Subcutaneous abdominal adipose tissue (tissue), 5 donors: ENCODE measurements at regions not wholly inside any gene's neighbourhood (a gene's known extent, or its start where the extent isn't known, plus 50 kb on each side); places are given as distances from the start of the nearest gene placed in this dataset.

Experiments
- H3K27ac ChIP-seq: one replicate; pipeline ENCODE4 v1.7.0; 2013; ENCODE audit warnings: low read depth, mild to moderate bottlenecking, inconsistent platforms, low read length, moderate library complexity
- H3K27me3 ChIP-seq, 5 donors: one replicate each; pipeline ENCODE4 v1.7.0; 2013; ENCODE audit warnings: low read length in 5 of 5, inconsistent platforms in 1 of 5; ENCODE audit not compliant: control insufficient read depth in 5 of 5, insufficient read depth in 4 of 5
- H3K36me3 ChIP-seq, 5 donors: one replicate each; pipeline ENCODE4 v1.7.0; 2013; ENCODE audit warnings: low read length in 5 of 5; ENCODE audit not compliant: control insufficient read depth in 5 of 5, insufficient read depth in 5 of 5
- H3K4me1 ChIP-seq, 5 donors: one replicate each; pipeline ENCODE4 v1.7.0; 2013; ENCODE audit warnings: low read length in 5 of 5, mild to moderate bottlenecking in 3 of 5, moderate library complexity in 1 of 5; ENCODE audit not compliant: control insufficient read depth in 5 of 5, insufficient read depth in 5 of 5
- H3K4me3 ChIP-seq, 5 donors: one replicate each; pipeline ENCODE4 v1.7.0; 2013; ENCODE audit warnings: low read length in 5 of 5, low read depth in 1 of 5
- H3K9ac ChIP-seq, 5 donors: one replicate each; pipeline ENCODE4 v1.7.0; 2013; ENCODE audit warnings: low read length in 5 of 5, mild to moderate bottlenecking in 4 of 5, moderate library complexity in 3 of 5
- H3K9me3 ChIP-seq, 5 donors: one replicate each; pipeline ENCODE4 v1.7.0; 2013; ENCODE audit warnings: low read length in 5 of 5; ENCODE audit not compliant: control insufficient read depth in 5 of 5
- donor health status: healthy.
- donor health status: healthy.
- donor health status: healthy.
- donor health status: healthy.
- donor health status: healthy.

DNA sequence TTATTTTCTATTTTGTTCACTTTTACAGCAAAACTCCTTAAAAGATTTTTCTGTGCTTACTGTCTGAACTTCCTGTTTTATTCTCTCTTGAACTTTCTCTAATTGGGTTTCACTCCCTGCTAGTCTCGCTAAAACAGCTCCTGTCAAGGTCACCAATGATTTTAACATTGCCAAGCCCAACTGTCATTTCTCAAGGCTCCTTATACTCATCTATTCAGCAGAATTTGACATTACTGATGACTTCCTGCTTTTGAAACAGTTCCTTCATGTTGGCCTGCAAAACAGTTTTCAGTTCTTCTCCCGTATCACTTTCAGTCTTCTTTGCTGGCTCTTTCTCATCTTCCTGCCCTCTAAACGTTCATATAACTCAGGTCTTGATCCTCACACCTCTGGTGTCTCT is 268.5 kb upstream of the USP15 start:
- H3K4me1 ChIP-seq: peaks cover 0 to 4% (median 0%) of the 10 kb centered on the region in 5 donors

DNA sequence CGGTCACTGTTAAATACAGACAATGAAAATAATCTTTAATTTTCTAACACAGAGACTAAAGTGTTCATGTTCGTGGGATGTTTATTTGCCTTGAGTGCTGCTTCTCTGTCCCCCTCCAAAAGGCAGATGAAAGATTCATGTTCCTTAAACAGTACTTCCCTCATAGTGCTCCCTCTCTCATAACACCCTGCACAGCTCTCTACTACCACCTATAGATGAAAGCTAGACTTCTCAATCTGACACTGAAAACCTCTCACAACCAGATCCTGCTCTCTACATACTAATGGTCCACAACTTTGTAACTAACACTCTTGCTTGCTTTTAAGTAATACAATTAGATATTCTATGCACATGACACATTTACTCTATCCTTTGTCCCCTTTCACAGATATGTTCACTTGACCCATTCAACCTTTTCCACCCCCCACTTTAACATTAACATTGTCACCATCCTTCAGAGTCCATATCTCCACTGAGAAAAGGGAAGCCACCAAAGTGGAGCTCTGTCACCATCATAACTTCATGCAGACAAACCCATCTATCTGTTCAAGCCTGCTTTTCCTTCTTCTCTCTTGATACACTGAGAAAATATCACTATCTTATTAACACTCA is 266.4 kb upstream of the USP15 start:
- peaks cover 0 to 7% (median 2%) of the 10 kb centered on the region in 5 donors for H3K4me1 ChIP-seq
- no peaks in the 10 kb centered on the region for H3K9me3 ChIP-seq
- H3K4me3 ChIP-seq: no peak overlapping the region
- H3K27ac ChIP-seq: no peak overlapping the region
- no peak overlapping the region for H3K9ac ChIP-seq
- H3K27me3 ChIP-seq: no peaks in the 10 kb centered on the region
- no peaks in the 10 kb centered on the region for H3K36me3 ChIP-seq

More for the DNA sequence above, 268.5 kb upstream of the USP15 start:
- H3K4me3 ChIP-seq: no peak overlapping the region
- H3K36me3 ChIP-seq: no peaks in the 10 kb centered on the region
- no peak overlapping the region for H3K27ac ChIP-seq
- no peaks in the 10 kb centered on the region for H3K9me3 ChIP-seq
- no peaks in the 10 kb centered on the region for H3K27me3 ChIP-seq
- no peak overlapping the region for H3K9ac ChIP-seq

DNA sequence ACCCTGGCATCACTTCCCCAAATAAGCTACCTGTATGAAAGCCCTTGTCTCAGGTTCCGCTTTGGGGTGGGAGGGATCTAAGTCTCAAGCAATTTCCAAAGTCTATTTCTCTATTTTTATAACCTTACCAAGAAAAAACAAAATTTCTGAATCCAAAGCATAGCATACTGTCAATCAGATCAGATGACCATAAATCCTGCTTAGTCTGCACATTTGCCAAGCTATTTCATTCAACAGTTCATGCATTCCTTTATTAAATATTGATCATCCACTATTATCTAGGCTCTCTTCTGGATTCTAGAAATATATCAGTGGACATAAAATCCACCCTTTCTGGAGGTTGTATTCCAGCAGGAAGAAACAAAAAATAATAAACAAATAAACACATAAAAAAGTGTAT is 263.5 kb upstream of the USP15 start:
- H3K4me3 ChIP-seq: no peak overlapping the region
- H3K9me3 ChIP-seq: no peaks in the 10 kb centered on the region
- no peaks in the 10 kb centered on the region for H3K36me3 ChIP-seq
- H3K27me3 ChIP-seq: no peaks in the 10 kb centered on the region
- no peak overlapping the region for H3K27ac ChIP-seq
- peaks cover 0 to 8% (median 4%) of the 10 kb centered on the region in 5 donors for H3K4me1 ChIP-seq
- H3K9ac ChIP-seq: no peak overlapping the region

DNA sequence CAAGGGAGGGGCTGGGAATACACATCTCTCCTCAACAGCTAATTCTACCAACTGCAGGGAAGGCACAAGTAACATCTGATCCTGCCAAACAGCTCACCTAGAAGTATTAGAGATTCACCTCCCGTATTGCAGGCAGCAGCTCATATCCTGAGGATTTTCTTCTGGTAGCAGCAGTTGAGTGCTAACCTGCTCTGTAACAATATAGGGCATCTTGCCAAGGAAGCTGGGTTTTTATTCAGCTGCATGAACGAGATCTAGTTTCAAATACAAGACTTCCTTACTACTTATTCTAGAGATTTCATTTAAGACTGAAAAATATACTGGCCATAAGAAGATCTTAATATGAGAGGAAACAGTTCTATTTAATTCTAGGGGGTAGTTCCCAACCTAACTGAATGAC is 261.4 kb upstream of the USP15 start:
- H3K4me3 ChIP-seq: no peak overlapping the region

DNA sequence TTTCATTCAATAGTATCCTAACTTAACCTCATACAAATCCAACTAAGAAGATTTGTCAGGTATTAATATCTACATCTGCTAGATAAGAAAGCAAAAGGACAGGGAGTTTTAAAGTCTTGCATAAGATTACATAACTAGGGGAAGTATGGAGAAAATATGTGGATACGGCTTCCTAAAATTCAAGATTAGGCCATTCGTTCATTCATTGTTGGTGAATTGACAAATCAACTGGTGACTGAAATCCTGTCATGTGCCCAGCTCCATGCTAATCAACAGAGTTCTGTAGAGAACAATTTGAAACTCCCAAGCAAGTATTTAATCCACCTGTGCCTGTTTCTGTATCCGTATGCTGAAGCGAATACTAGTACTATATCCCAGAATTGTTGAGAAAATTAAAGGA is 260.9 kb upstream of the USP15 start:
- Histone ChIP-seq H3K4me1 (peaks cover 0 to 5% (median 4%) of the 10 kb centered on the region in 5 donors), H3K9ac (no peak overlapping the region), H3K4me3 (no peak overlapping the region), H3K9me3 (no peaks in the 10 kb centered on the region), H3K36me3 (no peaks in the 10 kb centered on the region), H3K27me3 (no peaks in the 10 kb centered on the region), H3K27ac (no peak overlapping the region)

More for the DNA sequence above, 261.4 kb upstream of the USP15 start:
- Histone ChIP-seq H3K27ac (no peak overlapping the region), H3K9me3 (no peaks in the 10 kb centered on the region), H3K4me1 (peaks cover 0 to 5% (median 4%) of the 10 kb centered on the region in 5 donors), H3K9ac (no peak overlapping the region), H3K27me3 (no peaks in the 10 kb centered on the region), H3K36me3 (no peaks in the 10 kb centered on the region)

DNA sequence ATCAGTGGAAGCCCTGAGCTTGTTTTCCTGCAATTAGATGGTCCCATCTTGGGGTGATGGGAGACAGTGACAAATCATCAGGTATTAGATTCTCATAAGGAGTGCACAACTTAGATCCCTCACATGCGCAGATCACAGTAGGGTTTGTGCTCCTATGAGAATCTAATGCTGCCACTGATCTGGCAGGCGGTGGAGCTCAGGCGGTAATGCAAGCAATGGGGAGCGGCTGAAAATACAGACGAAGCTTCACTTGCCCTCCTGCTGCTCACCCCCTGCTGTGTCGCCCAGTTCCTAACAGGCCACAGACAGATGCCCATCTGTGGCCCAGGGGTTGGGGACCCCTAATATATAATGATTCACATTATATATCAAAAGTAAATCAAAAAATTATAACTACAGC is 258.8 kb upstream of the USP15 start:
- Histone ChIP-seq H3K27ac (no peak overlapping the region), H3K4me3 (no peak overlapping the region), H3K4me1 (peaks cover 0 to 5% (median 4%) of the 10 kb centered on the region in 5 donors), H3K9me3 (no peaks in the 10 kb centered on the region), H3K27me3 (no peaks in the 10 kb centered on the region), H3K36me3 (no peaks in the 10 kb centered on the region), H3K9ac (no peak overlapping the region)

DNA sequence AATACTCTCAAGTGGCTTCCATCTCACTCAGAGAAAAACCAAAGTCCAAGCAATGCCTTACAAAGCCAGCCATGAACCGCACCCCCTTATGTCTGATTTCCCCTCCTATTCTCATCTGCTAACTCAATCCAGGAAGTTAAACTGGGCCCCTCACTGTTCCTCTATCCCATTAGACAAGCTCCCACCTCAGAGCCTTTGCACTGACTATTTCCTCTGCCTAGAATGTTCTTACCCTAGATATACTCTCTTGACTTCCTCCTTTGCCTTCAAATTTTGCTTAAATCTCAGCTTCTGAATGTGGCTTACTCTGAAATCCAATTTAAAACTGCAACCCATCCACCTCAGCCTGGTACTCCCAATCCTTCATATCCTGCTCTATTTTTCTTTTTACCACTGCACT is 257.0 kb upstream of the USP15 start:
- no peaks in the 10 kb centered on the region for H3K36me3 ChIP-seq
- no peaks in the 10 kb centered on the region for H3K27me3 ChIP-seq
- H3K4me1 ChIP-seq: peaks cover 0 to 5% (median 4%) of the 10 kb centered on the region in 5 donors
- no peak overlapping the region for H3K9ac ChIP-seq
- H3K4me3 ChIP-seq: no peak overlapping the region
- no peak overlapping the region for H3K27ac ChIP-seq
- H3K9me3 ChIP-seq: no peaks in the 10 kb centered on the region

DNA sequence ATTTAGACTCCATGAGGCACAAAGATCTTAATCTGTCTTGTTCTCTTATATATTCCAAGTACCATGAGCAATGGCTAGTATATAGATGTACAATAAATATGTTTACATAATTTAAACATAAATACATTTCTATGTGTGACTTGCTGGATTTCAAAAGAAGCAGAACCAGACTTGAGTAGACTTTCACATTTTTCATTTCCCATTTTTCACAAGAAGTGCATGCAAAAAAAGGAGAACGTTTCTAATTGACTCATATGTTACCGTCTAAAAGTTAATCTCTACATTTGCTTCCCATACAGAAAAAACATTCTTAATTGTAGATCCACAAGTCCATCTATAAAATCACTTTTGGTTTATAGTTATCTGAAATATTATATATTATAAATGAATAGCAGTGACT is 256.5 kb upstream of the USP15 start:
- Histone ChIP-seq H3K4me3 (no peak overlapping the region), H3K27ac (no peak overlapping the region), H3K4me1 (peaks cover 0 to 8% (median 3%) of the 10 kb centered on the region in 5 donors)

DNA sequence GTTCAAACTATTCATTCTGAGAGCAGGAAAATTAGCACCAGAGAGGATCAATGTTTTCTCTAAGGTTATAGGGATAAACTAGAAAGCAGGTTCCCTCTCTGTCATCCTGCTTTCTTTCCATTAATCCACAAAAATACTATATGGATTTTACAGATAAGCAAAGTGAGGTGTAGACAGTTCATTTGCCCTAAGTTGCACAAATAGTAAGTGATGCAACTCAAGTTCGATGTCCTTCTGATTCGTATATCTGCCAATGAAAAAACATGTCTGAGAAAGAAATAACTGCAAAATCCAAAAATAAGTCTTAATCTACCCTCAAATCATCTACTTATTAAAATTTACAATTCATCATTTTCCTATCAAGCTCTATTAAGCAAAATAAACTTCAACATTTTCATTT is 254.6 kb upstream of the USP15 start:
- Histone ChIP-seq H3K9ac (no peak overlapping the region), H3K27ac (no peak overlapping the region), H3K4me1 (peaks cover 0 to 3% (median 0%) of the 10 kb centered on the region in 5 donors), H3K9me3 (no peaks in the 10 kb centered on the region), H3K27me3 (no peaks in the 10 kb centered on the region), H3K4me3 (no peak overlapping the region), H3K36me3 (no peaks in the 10 kb centered on the region)

More for the DNA sequence above, 256.5 kb upstream of the USP15 start:
- Histone ChIP-seq H3K9me3 (no peaks in the 10 kb centered on the region), H3K9ac (no peak overlapping the region), H3K27me3 (no peaks in the 10 kb centered on the region), H3K36me3 (no peaks in the 10 kb centered on the region)

DNA sequence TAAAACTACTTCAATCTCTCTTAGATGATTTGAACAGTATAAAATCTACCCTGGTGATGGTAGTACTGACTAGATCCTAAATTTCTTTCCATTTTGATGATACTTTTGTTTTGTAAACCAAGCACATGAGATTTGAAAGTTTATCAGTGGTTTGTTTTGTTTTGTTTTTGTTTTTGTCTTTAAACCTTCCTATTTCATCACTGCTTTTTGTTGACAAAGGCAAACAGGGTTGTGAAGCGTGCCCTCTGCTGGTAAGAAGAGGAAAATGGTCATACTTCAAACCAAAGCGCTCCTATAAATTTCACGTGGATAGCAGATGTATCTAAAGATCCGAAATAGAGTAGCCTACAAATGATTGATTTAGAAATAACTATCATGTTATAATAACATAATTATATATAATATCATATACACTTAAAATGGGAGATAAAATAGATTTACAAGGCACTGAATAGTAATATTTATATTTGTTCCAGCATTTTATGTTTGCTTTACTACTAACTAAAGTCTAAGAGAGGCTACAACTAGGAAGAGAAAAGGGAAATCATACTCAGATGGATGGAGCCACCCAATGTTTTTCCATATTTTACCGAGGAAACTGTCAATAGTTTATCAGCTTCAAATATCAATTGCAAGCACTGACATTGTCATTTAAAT is 254.0 kb upstream of the USP15 start:
- Histone ChIP-seq H3K4me1 (peaks cover 0 to 3% (median 0%) of the 10 kb centered on the region in 5 donors), H3K27ac (no peak overlapping the region), H3K4me3 (no peak overlapping the region), H3K36me3 (no peaks in the 10 kb centered on the region), H3K9ac (no peak overlapping the region), H3K27me3 (no peaks in the 10 kb centered on the region), H3K9me3 (no peaks in the 10 kb centered on the region)
